ENCODE measurements at regions not wholly inside any gene's neighbourhood (a gene's known extent, or its start where the extent isn't known, plus 50 kb on each side); places are given as distances from the start of the nearest gene placed in this dataset.

GRCh38 chr3:87072446-87072845 is 81.5 kb upstream of the VGLL3 start:
- no peak overlapping the region for H2AFZ ChIP-seq (ENCODE audit: control insufficient read depth, low read depth, low read length)
- no peaks in the 10 kb centered on the region for H3K79me2 ChIP-seq (ENCODE audit: control insufficient read depth, insufficient read depth, low read length)
- no peaks in the 10 kb centered on the region for H3K4me1 ChIP-seq (ENCODE audit: control insufficient read depth, insufficient read depth, low read length)
- H3K9ac ChIP-seq (ENCODE audit: control insufficient read depth, insufficient read depth, low read length) = no peak overlapping the region
- no peaks in the 10 kb centered on the region for H3K27me3 ChIP-seq (replicated peaks in 1 of 2; ENCODE audit: control insufficient read depth in 2 of 2, insufficient read depth in 2 of 2, low read length in 1 of 2)
- no peaks in the 10 kb centered on the region for H3K9me3 ChIP-seq (replicated peaks; ENCODE audit: control insufficient read depth, insufficient read depth, low read length)
- ChIA-PET POLR2A (no interaction called here), RAD21 (ENCODE audit: unreplicated experiment) (no interaction called here), SMC1A (ENCODE audit: uncharacterized antibody, unreplicated experiment) (interaction anchor here (0.8 kb wide), 1 partner anchor 10 kb away, joined by 3 read pairs; no protein-coding TSS in a partner anchor), CTCF (interaction anchor here (1.1 kb wide), 1 partner anchor 11 kb away, joined by 5 read pairs; no protein-coding TSS in a partner anchor)
- no peak for ATAC-seq
- H3K36me3 ChIP-seq (ENCODE audit: control insufficient read depth in 2 of 2, insufficient read depth in 2 of 2, low read length in 1 of 2) = no peaks in the 10 kb centered on the region
- in situ Hi-C loops (cut with MboI) (no loop called here), intact Hi-C loops (cut with micrococcal nuclease; ENCODE audit: unreplicated experiment) (no loop called here)
- no peak for TF ChIP-seq PBX3 (IDR thresholded peaks at IDR 0.05; ENCODE audit: insufficient replicate concordance, low read depth, low read length)
- TF ChIP-seq LARP7 (IDR thresholded peaks at IDR 0.05) = no peak
- TF ChIP-seq HSF1 (IDR thresholded peaks at IDR 0.05; ENCODE audit: low read depth, low read length) = no peak
- no peak for TF ChIP-seq KDM1A (IDR thresholded peaks at IDR 0.05; ENCODE audit: borderline replicate concordance)
- no peak for TF ChIP-seq BCLAF1 (IDR thresholded peaks at IDR 0.05)
- no peak for TF ChIP-seq ESRRA (IDR thresholded peaks at IDR 0.05; ENCODE audit: low read length)
- no peak for TF ChIP-seq NR2F1 (conservative IDR thresholded peaks at IDR 0.05)
- no peak for TF ChIP-seq BCL11A (IDR thresholded peaks at IDR 0.05; ENCODE audit: low read depth, low read length)
- no peak for TF ChIP-seq IKZF2 (IDR thresholded peaks at IDR 0.05)
- no peak for TF ChIP-seq MLLT1 (IDR thresholded peaks at IDR 0.05)
- TF ChIP-seq EZH2 (IDR thresholded peaks at IDR 0.05; ENCODE audit: borderline replicate concordance, control insufficient read depth, low read depth, low read length) = no peak
- TF ChIP-seq ZNF217 (IDR thresholded peaks at IDR 0.05) = no peak
- no peak for TF ChIP-seq SRF (IDR thresholded peaks at IDR 0.05; ENCODE audit: low read depth in 2 of 2, low read length in 2 of 2)
- TF ChIP-seq USF2 (IDR thresholded peaks at IDR 0.05; ENCODE audit: borderline replicate concordance, low read depth, low read length) = no peak
- no peak overlapping the region for H3K27ac ChIP-seq (ENCODE audit: control insufficient read depth, insufficient read depth)
- H3K4me3 ChIP-seq = no peak overlapping the region
- no peak overlapping the region for H3K4me2 ChIP-seq (ENCODE audit: control insufficient read depth, insufficient read depth)
- H4K20me1 ChIP-seq (ENCODE audit: control insufficient read depth, insufficient read depth) = no peaks in the 10 kb centered on the region
- no TSS peak for BruUV-seq (replicated peaks)
- FAIRE-seq = no peak
- no peak for DNase-seq (ENCODE audit: low read depth, low spot score)
